OCI-LY1 (cell line): ENCODE measurements at regions not wholly inside any gene's neighbourhood (a gene's known extent, or its start where the extent isn't known, plus 50 kb on each side); places are given as distances from the start of the nearest gene placed in this dataset.
"Not testable (repeated sequence)": the region's sequence is repeated elsewhere in the genome, so short reads cannot be mapped to it uniquely, and the experiment has no call there.

Source experiments
- H2AFZ ChIP-seq: fragments of 200-600 bp; sonication (generic), shearing (Covaris generic); 2 replicates; pipeline ENCODE4 v1.6.0; 2014; ENCODE audit warnings: antibody characterized with exemption, mild to moderate bottlenecking, low read length
- H3F3A ChIP-seq: fragments of 200-600 bp; sonication (generic), shearing (Covaris generic); 2 replicates; pipeline ENCODE4 v1.6.0; 2014; ENCODE audit warnings: mild to moderate bottlenecking, antibody characterized with exemption, low read length, moderate library complexity; ENCODE audit not compliant: insufficient read depth
- H3K27ac ChIP-seq: fragments of 200-600 bp; sonication (generic); 2 replicates; pipeline ENCODE4 v1.5.1; 2014; ENCODE audit warnings: low read length, mixed run types, mild to moderate bottlenecking, low read depth; ENCODE audit not compliant: poor library complexity, severe bottlenecking
- H3K27me3 ChIP-seq: fragments of 200-600 bp; sonication (generic); 2 replicates; pipeline ENCODE4 v1.6.0; 2014; ENCODE audit warnings: antibody characterized with exemption, mild to moderate bottlenecking, low read length, moderate library complexity; ENCODE audit not compliant: insufficient read depth
- H3K36me3 ChIP-seq: fragments of 200-600 bp; sonication (generic); 2 replicates; pipeline ENCODE4 v1.6.1; 2014; ENCODE audit warnings: mild to moderate bottlenecking, antibody characterized with exemption, low read length, moderate library complexity, mixed read lengths; ENCODE audit not compliant: insufficient read depth
- H3K4me1 ChIP-seq: fragments of 200-600 bp; sonication (generic); 2 replicates; pipeline ENCODE4 v1.5.1; 2014; ENCODE audit warnings: mild to moderate bottlenecking, low read length, moderate library complexity; ENCODE audit not compliant: insufficient read depth, severe bottlenecking
- H3K4me2 ChIP-seq: fragments of 200-600 bp; sonication (generic), shearing (Covaris generic); 2 replicates; pipeline ENCODE4 v1.6.1; 2014; ENCODE audit warnings: low read length
- H3K4me3 ChIP-seq: fragments of 200-600 bp; sonication (generic); 2 replicates; pipeline ENCODE4 v1.5.1; 2014; ENCODE audit warnings: low read length, low read depth, mild to moderate bottlenecking, mixed read lengths; ENCODE audit not compliant: poor library complexity, severe bottlenecking
- H3K79me2 ChIP-seq: fragments of 200-600 bp; shearing (Covaris generic); 2 replicates; pipeline ENCODE4 v1.6.1; 2016; ENCODE audit warnings: mixed run types, low read length, mixed read lengths; ENCODE audit not compliant: insufficient read depth
- H3K9ac ChIP-seq: fragments of 200-600 bp; sonication (generic), shearing (Covaris generic); 2 replicates; pipeline ENCODE4 v1.6.1; 2014; ENCODE audit warnings: mild to moderate bottlenecking, low read length, mixed read lengths
- H3K9me2 ChIP-seq: fragments of 200-600 bp; sonication (generic), shearing (Covaris generic); 2 replicates; pipeline ENCODE4 v1.6.1; 2014; ENCODE audit warnings: low read depth, mild to moderate bottlenecking, low read length, mixed read lengths
- H3K9me3 ChIP-seq: fragments of 200-600 bp; shearing (Covaris generic); 2 replicates; pipeline ENCODE4 v1.6.1; 2014; ENCODE audit warnings: low read length, mixed read lengths
- H4K20me1 ChIP-seq: fragments of 200-600 bp; sonication (generic), shearing (Covaris generic); 2 replicates; pipeline ENCODE4 v1.6.0; 2016; ENCODE audit warnings: mild to moderate bottlenecking, low read length; ENCODE audit not compliant: insufficient read depth
- CTCF ChIP-seq: fragments of 200-600 bp; sonication (generic), shearing (Covaris generic); IDR thresholded peaks from 2 replicates; pipeline ENCODE4 v1.5.1; 2017; ENCODE audit warnings: mild to moderate bottlenecking, antibody characterized with exemption, low read length, moderate library complexity, mixed read lengths
- EZH2 ChIP-seq: fragments of 200-600 bp; sonication (generic), shearing (Covaris generic); IDR thresholded peaks from 2 replicates; pipeline ENCODE4 v1.8.0; 2017; ENCODE audit warnings: borderline replicate concordance, mixed run types, mild to moderate bottlenecking, antibody characterized with exemption, low read length, moderate library complexity, mixed read lengths

GRCh38 chr7:94154182-94154581 lies 150.0 kb upstream of the BET1 start:
- Histone ChIP-seq H3K4me3 (no peak overlapping the region), H3K9me3 (no peaks in the 10 kb centered on the region), H3K27ac (no peak overlapping the region), H3K79me2 (no peaks in the 10 kb centered on the region), H2AFZ (no peak overlapping the region), H3K4me2 (no peak overlapping the region), H4K20me1 (no peaks in the 10 kb centered on the region), H3K9ac (no peak overlapping the region), H3K4me1 (peaks cover 23% of the 10 kb centered on the region), H3F3A (no peaks in the 10 kb centered on the region), H3K27me3 (no peaks in the 10 kb centered on the region), H3K36me3 (no peaks in the 10 kb centered on the region), H3K9me2 (no peaks in the 10 kb centered on the region)
- TF ChIP-seq CTCF = no peak
- TF ChIP-seq EZH2 = no peak

DNA sequence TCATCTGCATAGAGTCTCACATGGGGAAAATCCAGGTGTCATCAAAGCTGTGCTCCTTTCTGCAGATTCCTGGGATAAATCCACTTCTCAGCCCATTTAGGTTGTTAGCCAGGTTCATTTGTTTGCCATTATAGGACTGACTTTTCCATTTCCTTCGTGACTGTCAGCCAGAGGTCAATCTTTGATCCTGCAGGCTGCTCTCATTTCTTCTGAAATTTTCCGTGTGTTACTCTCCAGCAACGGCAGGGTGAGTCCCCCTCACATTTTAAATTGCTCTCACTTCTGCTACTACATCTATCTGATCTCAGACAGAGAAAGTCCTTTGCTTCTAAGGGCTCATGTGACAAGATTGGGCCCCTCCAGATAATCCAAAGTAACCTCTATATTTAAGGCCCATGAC lies 150.7 kb upstream of the BET1 start:
- TF ChIP-seq EZH2 (no peak), CTCF (peak; percentile 41)
- peaks cover 23% of the 10 kb centered on the region for H3K4me1 ChIP-seq
- H3K9ac ChIP-seq = no peak overlapping the region
- H4K20me1 ChIP-seq = no peaks in the 10 kb centered on the region
- no peaks in the 10 kb centered on the region for H3K36me3 ChIP-seq
- peak overlapping the region; percentile 21 for H3K27ac ChIP-seq
- H3K9me2 ChIP-seq = no peaks in the 10 kb centered on the region
- H3K4me2 ChIP-seq = 0 out of 2 replicates have a peak overlapping the region, but pooled peaks have one; percentile 3
- no peaks in the 10 kb centered on the region for H3K9me3 ChIP-seq
- no peaks in the 10 kb centered on the region for H3K27me3 ChIP-seq
- no peak overlapping the region for H2AFZ ChIP-seq
- H3F3A ChIP-seq = no peaks in the 10 kb centered on the region
- H3K79me2 ChIP-seq = no peaks in the 10 kb centered on the region
- H3K4me3 ChIP-seq = no peak overlapping the region

GRCh38 chr7:94157659-94158306 lies 153.6 kb upstream of the BET1 start:
- not testable (repeated sequence) for H3K9ac ChIP-seq, H3K27me3 ChIP-seq, H3K9me3 ChIP-seq, H4K20me1 ChIP-seq, H3K4me2 ChIP-seq, H3F3A ChIP-seq, H3K9me2 ChIP-seq, H3K36me3 ChIP-seq, H3K79me2 ChIP-seq, H3K4me3 ChIP-seq
- Histone ChIP-seq H2AFZ (peak overlapping the region; percentile 80; the same call in 1 of the 2 replicates), H3K27ac (peak overlapping the region; percentile 22), H3K4me1 (peaks cover 46% of the 10 kb centered on the region)
